HepG2 (cell line): ENCODE measurements at regions not wholly inside any gene's neighbourhood (a gene's known extent, or its start where the extent isn't known, plus 50 kb on each side); places are given as distances from the start of the nearest gene placed in this dataset.

Experiments
- AGO1 ChIP-seq: fragments of 200-400 bp; formaldehyde crosslinking; IDR thresholded peaks from 2 replicates; pipeline ENCODE4 v1.6.1; 2017; ENCODE audit warnings: mild to moderate bottlenecking, low read depth, low read length, moderate library complexity; ENCODE audit not compliant: poor library complexity, severe bottlenecking
- ATF7-NPFF ChIP-seq: sonication (generic); formaldehyde crosslinking; IDR thresholded peaks from 2 replicates; pipeline ENCODE4 v1.8.1; 2023; ENCODE audit warnings: mild to moderate bottlenecking, low read depth, missing genetic modification reagents, moderate library complexity
- FIP1L1 ChIP-seq: fragments of 200-400 bp; formaldehyde crosslinking; IDR thresholded peaks from 2 replicates; pipeline ENCODE4 v1.6.1; 2018; ENCODE audit warnings: low read depth, mild to moderate bottlenecking, low read length, moderate library complexity, borderline replicate concordance; ENCODE audit not compliant: insufficient read depth
- FOSL1 ChIP-seq: sonication (generic); formaldehyde crosslinking; IDR thresholded peaks from 2 replicates; pipeline ENCODE4 v1.9.0; 2021; ENCODE audit warnings: missing genetic modification reagents, borderline replicate concordance
- HCFC1 ChIP-seq: fragments of 150-350 bp; IDR thresholded peaks from 2 replicates; pipeline ENCODE4 v1.6.1; 2014; ENCODE audit warnings: low read depth, low read length
- KAT8 ChIP-seq: IDR thresholded peaks from 2 replicates; pipeline ENCODE4 v1.6.1; 2016; ENCODE audit warnings: missing genetic modification reagents, missing compliant biosample characterization
- ZBTB49 ChIP-seq: sonication (generic); formaldehyde crosslinking; IDR thresholded peaks from 2 replicates; pipeline ENCODE4 v1.4.0; 2020; ENCODE audit warnings: missing genetic modification reagents, borderline replicate concordance
- ZNF580 ChIP-seq: IDR thresholded peaks from 2 replicates; pipeline ENCODE4 v1.6.1; 2016; ENCODE audit warnings: low read depth, borderline replicate concordance
- ZNF768 ChIP-seq: sonication (generic); formaldehyde crosslinking; IDR thresholded peaks from 2 replicates; pipeline ENCODE4 v1.4.0; 2020; ENCODE audit warnings: missing genetic modification reagents
- TF ChIP-seq, protein P1 (sequence below): sonication (generic); formaldehyde crosslinking; IDR thresholded peaks from 2 replicates; pipeline ENCODE4 v1.4.0; 2020; ENCODE audit warnings: missing genetic modification reagents
- TF ChIP-seq, protein P2 (sequence below): IDR thresholded peaks from 2 replicates; pipeline ENCODE4 v1.6.1; 2012; ENCODE audit warnings: low read depth, low read length, improper control_type of control experiment
- TF ChIP-seq, protein P3 (sequence below): sonication (generic); formaldehyde crosslinking; IDR thresholded peaks from 2 replicates; pipeline ENCODE4 v1.4.0; 2020; ENCODE audit warnings: mild to moderate bottlenecking, missing genetic modification reagents
- TF ChIP-seq, protein P4 (sequence below): sonication (generic); formaldehyde crosslinking; IDR thresholded peaks from 2 replicates; pipeline ENCODE4 v1.5.0; 2020; ENCODE audit warnings: missing genetic modification reagents

GRCh38 chr2:89763254-89763580, 1071.7 kb downstream of the RPIA start (continued):
- TF ChIP-seq ZBTB49 (CRISPR knock-in tag) (no peak), AGO1 (peak; percentile 31), ZNF768 (0 out of 2 replicates have a peak, but pooled peaks have one; percentile 13), KAT8 (CRISPR knock-in tag) (no peak), ZNF580 (CRISPR knock-in tag) (no peak), FOSL1 (CRISPR knock-in tag) (no peak), ATF7-NPFF (CRISPR knock-in tag) (no peak), FIP1L1 (no peak), HCFC1 (no peak)
- TF ChIP-seq, protein P1, sequence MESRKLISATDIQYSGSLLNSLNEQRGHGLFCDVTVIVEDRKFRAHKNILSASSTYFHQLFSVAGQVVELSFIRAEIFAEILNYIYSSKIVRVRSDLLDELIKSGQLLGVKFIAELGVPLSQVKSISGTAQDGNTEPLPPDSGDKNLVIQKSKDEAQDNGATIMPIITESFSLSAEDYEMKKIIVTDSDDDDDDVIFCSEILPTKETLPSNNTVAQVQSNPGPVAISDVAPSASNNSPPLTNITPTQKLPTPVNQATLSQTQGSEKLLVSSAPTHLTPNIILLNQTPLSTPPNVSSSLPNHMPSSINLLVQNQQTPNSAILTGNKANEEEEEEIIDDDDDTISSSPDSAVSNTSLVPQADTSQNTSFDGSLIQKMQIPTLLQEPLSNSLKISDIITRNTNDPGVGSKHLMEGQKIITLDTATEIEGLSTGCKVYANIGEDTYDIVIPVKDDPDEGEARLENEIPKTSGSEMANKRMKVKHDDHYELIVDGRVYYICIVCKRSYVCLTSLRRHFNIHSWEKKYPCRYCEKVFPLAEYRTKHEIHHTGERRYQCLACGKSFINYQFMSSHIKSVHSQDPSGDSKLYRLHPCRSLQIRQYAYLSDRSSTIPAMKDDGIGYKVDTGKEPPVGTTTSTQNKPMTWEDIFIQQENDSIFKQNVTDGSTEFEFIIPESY (CRISPR knock-in tag), result peak; percentile 23; the same call in 1 of the 2 replicates
- TF ChIP-seq, protein P2, sequence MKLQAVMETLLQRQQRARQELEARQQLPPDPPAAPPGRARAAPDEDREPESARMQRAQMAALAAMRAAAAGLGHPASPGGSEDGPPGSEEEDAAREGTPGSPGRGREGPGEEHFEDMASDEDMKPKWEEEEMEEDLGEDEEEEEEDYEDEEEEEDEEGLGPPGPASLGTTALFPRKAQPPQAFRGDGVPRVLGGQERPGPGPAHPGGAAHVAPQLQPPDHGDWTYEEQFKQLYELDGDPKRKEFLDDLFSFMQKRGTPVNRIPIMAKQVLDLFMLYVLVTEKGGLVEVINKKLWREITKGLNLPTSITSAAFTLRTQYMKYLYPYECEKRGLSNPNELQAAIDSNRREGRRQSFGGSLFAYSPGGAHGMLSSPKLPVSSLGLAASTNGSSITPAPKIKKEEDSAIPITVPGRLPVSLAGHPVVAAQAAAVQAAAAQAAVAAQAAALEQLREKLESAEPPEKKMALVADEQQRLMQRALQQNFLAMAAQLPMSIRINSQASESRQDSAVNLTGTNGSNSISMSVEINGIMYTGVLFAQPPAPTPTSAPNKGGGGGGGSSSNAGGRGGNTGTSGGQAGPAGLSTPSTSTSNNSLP, result no peak
- TF ChIP-seq, protein P3, sequence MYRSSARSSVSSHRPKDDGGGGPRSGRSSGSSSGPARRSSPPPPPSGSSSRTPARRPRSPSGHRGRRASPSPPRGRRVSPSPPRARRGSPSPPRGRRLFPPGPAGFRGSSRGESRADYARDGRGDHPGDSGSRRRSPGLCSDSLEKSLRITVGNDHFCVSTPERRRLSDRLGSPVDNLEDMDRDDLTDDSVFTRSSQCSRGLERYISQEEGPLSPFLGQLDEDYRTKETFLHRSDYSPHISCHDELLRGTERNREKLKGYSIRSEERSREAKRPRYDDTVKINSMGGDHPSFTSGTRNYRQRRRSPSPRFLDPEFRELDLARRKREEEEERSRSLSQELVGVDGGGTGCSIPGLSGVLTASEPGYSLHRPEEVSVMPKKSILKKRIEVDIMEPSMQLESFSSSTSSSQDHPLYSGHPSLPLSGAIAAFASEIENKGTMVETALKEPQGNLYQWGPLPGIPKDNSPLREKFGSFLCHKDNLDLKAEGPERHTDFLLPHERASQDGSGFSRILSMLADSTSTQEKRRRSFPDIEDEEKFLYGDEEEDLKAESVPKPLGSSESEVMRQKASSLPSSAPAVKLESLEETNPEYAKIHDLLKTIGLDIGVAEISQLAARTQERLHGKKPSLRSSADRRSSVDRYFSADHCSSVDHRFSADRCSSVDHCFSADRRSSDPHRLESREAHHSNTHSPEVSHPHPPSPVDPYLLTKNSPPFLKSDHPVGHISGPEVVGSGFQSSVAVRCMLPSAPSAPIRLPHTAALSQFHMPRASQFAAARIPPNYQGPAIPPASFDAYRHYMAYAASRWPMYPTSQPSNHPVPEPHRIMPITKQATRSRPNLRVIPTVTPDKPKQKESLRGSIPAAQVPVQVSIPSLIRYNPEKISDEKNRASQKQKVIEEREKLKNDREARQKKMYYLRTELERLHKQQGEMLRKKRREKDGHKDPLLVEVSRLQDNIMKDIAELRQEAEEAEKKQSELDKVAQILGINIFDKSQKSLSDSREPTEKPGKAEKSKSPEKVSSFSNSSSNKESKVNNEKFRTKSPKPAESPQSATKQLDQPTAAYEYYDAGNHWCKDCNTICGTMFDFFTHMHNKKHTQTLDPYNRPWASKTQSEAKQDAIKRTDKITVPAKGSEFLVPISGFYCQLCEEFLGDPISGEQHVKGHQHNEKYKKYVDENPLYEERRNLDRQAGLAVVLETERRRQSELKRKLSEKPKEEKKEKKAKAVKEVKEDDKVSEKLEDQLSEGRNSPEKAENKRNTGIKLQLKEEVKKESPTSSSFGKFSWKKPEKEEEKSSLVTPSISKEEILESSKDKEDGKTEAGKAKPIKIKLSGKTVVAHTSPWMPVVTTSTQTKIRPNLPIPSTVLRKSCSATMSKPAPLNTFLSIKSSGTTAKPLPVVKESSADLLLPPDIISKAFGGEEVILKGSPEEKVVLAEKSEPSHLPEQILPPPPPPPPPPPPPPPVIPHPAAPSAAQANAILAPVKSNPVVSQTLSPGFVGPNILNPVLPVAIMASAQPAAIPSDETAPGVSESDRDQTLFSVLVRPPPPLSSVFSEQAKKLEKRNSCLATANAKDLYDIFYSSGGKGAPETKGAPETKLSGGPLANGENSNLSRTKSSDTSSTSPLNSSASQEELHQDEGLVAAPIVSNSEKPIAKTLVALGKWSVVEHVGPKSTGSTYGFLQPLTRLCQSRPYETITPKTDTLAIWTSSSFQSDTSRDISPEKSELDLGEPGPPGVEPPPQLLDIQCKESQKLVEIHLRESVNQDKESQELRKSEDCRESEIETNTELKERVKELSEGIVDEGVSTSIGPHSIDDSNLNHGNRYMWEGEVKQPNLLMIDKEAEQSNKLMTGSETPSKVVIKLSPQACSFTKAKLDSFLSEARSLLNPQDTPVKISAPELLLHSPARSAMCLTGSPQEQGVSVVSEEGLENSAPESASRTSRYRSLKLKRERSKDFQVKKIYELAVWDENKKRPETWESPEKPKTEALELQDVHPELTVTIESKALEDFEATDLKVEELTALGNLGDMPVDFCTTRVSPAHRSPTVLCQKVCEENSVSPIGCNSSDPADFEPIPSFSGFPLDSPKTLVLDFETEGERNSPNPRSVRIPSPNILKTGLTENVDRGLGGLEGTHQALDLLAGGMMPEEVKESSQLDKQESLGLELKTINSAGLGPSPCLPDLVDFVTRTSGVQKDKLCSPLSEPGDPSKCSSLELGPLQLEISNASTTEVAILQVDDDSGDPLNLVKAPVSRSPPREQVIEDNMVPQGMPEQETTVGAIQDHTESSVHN (CRISPR knock-in tag), result no peak
- TF ChIP-seq, protein P4, sequence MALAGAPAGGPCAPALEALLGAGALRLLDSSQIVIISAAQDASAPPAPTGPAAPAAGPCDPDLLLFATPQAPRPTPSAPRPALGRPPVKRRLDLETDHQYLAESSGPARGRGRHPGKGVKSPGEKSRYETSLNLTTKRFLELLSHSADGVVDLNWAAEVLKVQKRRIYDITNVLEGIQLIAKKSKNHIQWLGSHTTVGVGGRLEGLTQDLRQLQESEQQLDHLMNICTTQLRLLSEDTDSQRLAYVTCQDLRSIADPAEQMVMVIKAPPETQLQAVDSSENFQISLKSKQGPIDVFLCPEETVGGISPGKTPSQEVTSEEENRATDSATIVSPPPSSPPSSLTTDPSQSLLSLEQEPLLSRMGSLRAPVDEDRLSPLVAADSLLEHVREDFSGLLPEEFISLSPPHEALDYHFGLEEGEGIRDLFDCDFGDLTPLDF (CRISPR knock-in tag), result no peak
